Mesothelial cell of epicardium (in vitro differentiated cells): ENCODE measurements at regions not wholly inside any gene's neighbourhood (a gene's known extent, or its start where the extent isn't known, plus 50 kb on each side); places are given as distances from the start of the nearest gene placed in this dataset.

Source experiments
- DNase-seq, 2 experiments: peaks; one replicate each; pipeline ENCODE4 v3.0.0; 2021; ENCODE audit warnings: low spot score in 2 of 2; ENCODE audit not compliant: unreplicated experiment in 2 of 2
- H3K27ac Mint-ChIP-seq: 2 replicates; pipeline ENCODE4 v1.8.0; 2021; ENCODE audit warnings: mixed read lengths
- H3K27me3 Mint-ChIP-seq: 2 replicates; pipeline ENCODE4 v1.8.0; 2021; ENCODE audit warnings: low read depth, mixed read lengths
- H3K36me3 Mint-ChIP-seq: 2 replicates; pipeline ENCODE4 v1.8.0; 2021; ENCODE audit warnings: mixed read lengths
- H3K4me1 Mint-ChIP-seq: 2 replicates; pipeline ENCODE4 v1.8.0; 2021; ENCODE audit warnings: mixed read lengths
- H3K4me3 Mint-ChIP-seq: 2 replicates; pipeline ENCODE4 v1.8.0; 2021; ENCODE audit warnings: mild to moderate bottlenecking, moderate library complexity, mixed read lengths
- H3K9me3 Mint-ChIP-seq: 2 replicates; pipeline ENCODE4 v1.8.0; 2021; ENCODE audit warnings: mixed read lengths
- TF ChIP-seq, protein P1 (sequence below): fragments of 200-600 bp; sonication (generic); IDR thresholded peaks from one replicate; pipeline ENCODE4 v1.5.0; 2021; ENCODE audit warnings: antibody characterized with exemption; ENCODE audit not compliant: unreplicated experiment

GRCh38 chr17:77555121-77555591 is 403.3 kb upstream of the TNRC6C start:
- H3K4me1 Mint-ChIP-seq = peaks cover 17% of the 10 kb centered on the region
- H3K27ac Mint-ChIP-seq = no peak overlapping the region
- peaks cover 39% of the 10 kb centered on the region for H3K27me3 Mint-ChIP-seq
- no peaks in the 10 kb centered on the region for H3K9me3 Mint-ChIP-seq
- TF ChIP-seq, protein P1, sequence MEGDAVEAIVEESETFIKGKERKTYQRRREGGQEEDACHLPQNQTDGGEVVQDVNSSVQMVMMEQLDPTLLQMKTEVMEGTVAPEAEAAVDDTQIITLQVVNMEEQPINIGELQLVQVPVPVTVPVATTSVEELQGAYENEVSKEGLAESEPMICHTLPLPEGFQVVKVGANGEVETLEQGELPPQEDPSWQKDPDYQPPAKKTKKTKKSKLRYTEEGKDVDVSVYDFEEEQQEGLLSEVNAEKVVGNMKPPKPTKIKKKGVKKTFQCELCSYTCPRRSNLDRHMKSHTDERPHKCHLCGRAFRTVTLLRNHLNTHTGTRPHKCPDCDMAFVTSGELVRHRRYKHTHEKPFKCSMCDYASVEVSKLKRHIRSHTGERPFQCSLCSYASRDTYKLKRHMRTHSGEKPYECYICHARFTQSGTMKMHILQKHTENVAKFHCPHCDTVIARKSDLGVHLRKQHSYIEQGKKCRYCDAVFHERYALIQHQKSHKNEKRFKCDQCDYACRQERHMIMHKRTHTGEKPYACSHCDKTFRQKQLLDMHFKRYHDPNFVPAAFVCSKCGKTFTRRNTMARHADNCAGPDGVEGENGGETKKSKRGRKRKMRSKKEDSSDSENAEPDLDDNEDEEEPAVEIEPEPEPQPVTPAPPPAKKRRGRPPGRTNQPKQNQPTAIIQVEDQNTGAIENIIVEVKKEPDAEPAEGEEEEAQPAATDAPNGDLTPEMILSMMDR = no peak
- H3K36me3 Mint-ChIP-seq = no peaks in the 10 kb centered on the region
- H3K4me3 Mint-ChIP-seq = no peak overlapping the region
- DNase-seq = no peak

DNA sequence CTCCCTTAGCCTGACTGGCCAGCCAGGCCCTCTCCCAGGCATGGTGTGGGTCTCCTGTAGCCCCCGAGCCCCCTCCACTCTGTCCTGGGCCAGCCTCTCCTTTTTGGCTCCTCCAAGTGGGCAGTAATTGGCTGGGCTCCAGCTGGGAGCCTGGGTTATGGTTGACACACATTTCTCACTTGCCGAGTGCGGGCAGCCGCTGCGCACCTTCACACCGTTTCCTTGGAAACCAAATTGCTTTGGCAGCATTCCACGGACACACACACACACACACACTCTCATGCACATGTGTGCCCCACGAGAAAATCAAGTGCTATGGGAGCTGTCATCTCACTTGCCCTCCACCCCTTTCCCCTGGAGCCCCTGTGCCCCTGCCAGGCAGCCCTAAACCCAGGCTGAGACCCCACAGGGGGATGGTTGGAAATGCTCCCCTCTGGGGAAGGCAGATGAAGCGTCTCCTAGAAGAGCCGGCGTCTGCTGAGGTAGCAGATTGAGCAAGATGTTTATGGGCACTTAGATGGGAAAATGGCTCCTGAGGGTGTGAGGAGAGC is 402.7 kb upstream of the TNRC6C start:
- H3K27me3 Mint-ChIP-seq = peaks cover 43% of the 10 kb centered on the region
- peaks cover 17% of the 10 kb centered on the region for H3K4me1 Mint-ChIP-seq
- TF ChIP-seq, protein P1 = no peak
- H3K9me3 Mint-ChIP-seq = no peaks in the 10 kb centered on the region
- no peaks in the 10 kb centered on the region for H3K36me3 Mint-ChIP-seq
- no peak overlapping the region for H3K4me3 Mint-ChIP-seq
- DNase-seq = peak; percentile 40 to 71
- H3K27ac Mint-ChIP-seq = no peak overlapping the region

DNA sequence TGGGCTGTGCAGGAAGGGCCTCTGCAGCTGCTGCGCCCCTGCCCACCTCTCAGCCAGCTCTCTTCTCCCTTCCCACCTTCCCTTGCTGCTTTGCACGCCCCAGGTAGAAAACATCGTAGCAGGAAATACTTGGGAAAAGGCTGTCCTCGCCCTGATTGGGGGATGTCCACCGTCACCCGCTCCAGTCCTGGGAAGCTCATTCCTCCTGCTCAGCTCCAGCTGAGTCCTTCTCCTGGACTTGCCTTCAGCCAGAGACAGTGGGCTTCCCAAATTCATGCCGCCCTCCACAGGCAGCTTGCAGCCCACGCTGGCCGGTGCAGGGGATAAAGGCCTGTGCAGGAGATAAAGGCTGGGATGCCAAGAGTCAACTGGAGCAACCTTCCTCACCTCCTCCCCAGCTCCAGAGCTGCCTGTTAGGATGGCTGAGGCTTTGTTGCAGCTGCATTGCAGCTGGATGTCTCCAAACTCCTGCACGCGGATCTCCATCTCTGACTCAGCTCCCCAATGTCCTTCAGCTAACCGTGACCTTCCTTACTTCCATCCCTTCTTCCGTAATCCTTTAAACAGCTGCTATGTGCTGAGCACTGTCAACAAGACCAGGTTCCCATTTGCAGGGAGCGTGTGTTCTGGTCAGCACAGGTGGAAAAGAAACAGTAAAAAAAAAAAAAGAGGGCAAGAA is 402.0 kb upstream of the TNRC6C start:
- H3K9me3 Mint-ChIP-seq = no peaks in the 10 kb centered on the region
- no peak overlapping the region for H3K27ac Mint-ChIP-seq
- no peaks in the 10 kb centered on the region for H3K36me3 Mint-ChIP-seq
- peaks cover 17% of the 10 kb centered on the region for H3K4me1 Mint-ChIP-seq
- H3K27me3 Mint-ChIP-seq = peaks cover 43% of the 10 kb centered on the region
- TF ChIP-seq, protein P1 = no peak
- no peak for DNase-seq
- no peak overlapping the region for H3K4me3 Mint-ChIP-seq

- H3K4me3 Mint-ChIP-seq = no peak overlapping the region
- TF ChIP-seq, protein P1 = no peak
- H3K27ac Mint-ChIP-seq = no peak overlapping the region
- no peak for DNase-seq
- peaks cover 3% of the 10 kb centered on the region for H3K9me3 Mint-ChIP-seq
- H3K27me3 Mint-ChIP-seq = peaks cover 46% of the 10 kb centered on the region
- H3K36me3 Mint-ChIP-seq = peaks cover 5% of the 10 kb centered on the region
- H3K4me1 Mint-ChIP-seq = peaks cover 17% of the 10 kb centered on the region
Measured at GRCh38 chr17:77558846-77559626, 399.5 kb upstream of the TNRC6C start.

DNA sequence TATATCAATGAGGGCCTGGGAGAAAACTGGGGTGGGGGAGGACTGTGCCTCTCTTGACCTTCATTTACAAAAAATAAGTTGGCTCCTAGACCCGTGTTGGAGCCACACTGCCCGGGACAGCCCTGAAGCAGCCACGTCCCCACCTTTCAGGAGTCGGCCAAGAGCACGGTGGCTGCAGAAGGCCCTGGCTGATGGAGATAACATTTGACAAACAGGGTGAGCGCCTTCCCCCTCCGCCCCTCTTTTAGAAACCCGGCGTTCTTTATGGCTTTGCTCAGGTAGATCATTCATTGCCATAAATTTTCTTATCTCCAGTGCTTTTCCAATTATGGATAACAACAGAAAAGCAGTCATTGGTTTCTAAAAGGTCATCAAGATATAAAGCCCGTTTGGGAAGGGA is 398.1 kb upstream of the TNRC6C start:
- TF ChIP-seq, protein P1 = no peak
- Mint-ChIP-seq H3K4me3 (no peak overlapping the region), H3K4me1 (peaks cover 13% of the 10 kb centered on the region), H3K27me3 (peaks cover 51% of the 10 kb centered on the region), H3K36me3 (peaks cover 5% of the 10 kb centered on the region), H3K9me3 (peaks cover 3% of the 10 kb centered on the region), H3K27ac (no peak overlapping the region)
- no peak for DNase-seq
